H9 (cell line): ENCODE measurements at regions not wholly inside any gene's neighbourhood (a gene's known extent, or its start where the extent isn't known, plus 50 kb on each side); places are given as distances from the start of the nearest gene placed in this dataset.

Experiments used
- DNase-seq: peaks from one replicate; pipeline ENCODE4 v3.0.0-alpha.2; 2017
- H2AFZ ChIP-seq: one replicate; pipeline ENCODE4 v1.6.1; 2013; ENCODE audit warnings: mild to moderate bottlenecking, low read length, control low read depth, moderate library complexity
- H2AK5ac ChIP-seq: 2 replicates; pipeline ENCODE4 v1.6.1; 2013; ENCODE audit warnings: low read length, control low read depth, mixed read lengths; ENCODE audit not compliant: insufficient read length
- H2BK120ac ChIP-seq: one replicate; pipeline ENCODE4 v1.6.1; 2013; ENCODE audit warnings: low read depth, mild to moderate bottlenecking, low read length, control low read depth, inconsistent platforms; ENCODE audit not compliant: poor library complexity, severe bottlenecking
- H2BK12ac ChIP-seq: 2 replicates; pipeline ENCODE4 v1.6.1; 2013; ENCODE audit warnings: low read length, control low read depth, mixed read lengths, low read depth; ENCODE audit not compliant: insufficient read length
- H2BK15ac ChIP-seq: 2 replicates; pipeline ENCODE4 v1.6.1; 2013; ENCODE audit warnings: low read depth, low read length, control low read depth
- H2BK20ac ChIP-seq: one replicate; pipeline ENCODE4 v1.6.1; 2013; ENCODE audit warnings: low read depth, mild to moderate bottlenecking, low read length, control low read depth, inconsistent platforms; ENCODE audit not compliant: poor library complexity, severe bottlenecking
- H2BK5ac ChIP-seq: 2 replicates; pipeline ENCODE4 v1.6.1; 2013; ENCODE audit warnings: low read length, control low read depth, mixed read lengths; ENCODE audit not compliant: insufficient read length
- H3K14ac ChIP-seq: 2 replicates; pipeline ENCODE4 v1.6.1; 2013; ENCODE audit warnings: low read length, control low read depth; ENCODE audit not compliant: insufficient read depth
- H3K18ac ChIP-seq: 2 replicates; pipeline ENCODE4 v1.6.1; 2013; ENCODE audit warnings: low read depth, mild to moderate bottlenecking, mixed read lengths, low read length, control low read depth; ENCODE audit not compliant: insufficient read length
- H3K23ac ChIP-seq: 2 replicates; pipeline ENCODE4 v1.6.1; 2013; ENCODE audit warnings: low read length, control low read depth, mixed read lengths, low read depth; ENCODE audit not compliant: insufficient read length
- H3K23me2 ChIP-seq: 2 replicates; pipeline ENCODE4 v1.6.1; 2013; ENCODE audit warnings: low read depth, mild to moderate bottlenecking, mixed read lengths, low read length, control low read depth; ENCODE audit not compliant: insufficient read length, poor library complexity, severe bottlenecking
- H3K27ac ChIP-seq: 2 replicates; pipeline ENCODE4 v1.5.1; 2013; ENCODE audit warnings: low read length, control low read depth, mixed read lengths, low read depth; ENCODE audit not compliant: insufficient read length
- H3K27me3 ChIP-seq: 2 replicates; pipeline ENCODE4 v1.6.1; 2013; ENCODE audit warnings: low read length, control low read depth, inconsistent platforms; ENCODE audit not compliant: insufficient read depth
- H3K4ac ChIP-seq: 2 replicates; pipeline ENCODE4 v1.6.1; 2013; ENCODE audit warnings: low read depth, mild to moderate bottlenecking, control low read depth, inconsistent platforms, low read length, moderate library complexity
- H3K4me1 ChIP-seq: 2 replicates; pipeline ENCODE4 v1.6.1; 2013; ENCODE audit warnings: low read length, control low read depth, inconsistent platforms; ENCODE audit not compliant: insufficient read depth
- H3K4me2 ChIP-seq: 2 replicates; pipeline ENCODE4 v1.6.1; 2013; ENCODE audit warnings: low read length, control low read depth, mixed read lengths; ENCODE audit not compliant: insufficient read length, insufficient read depth
- H3K56ac ChIP-seq: 2 replicates; pipeline ENCODE4 v1.6.1; 2013; ENCODE audit warnings: low read depth, mild to moderate bottlenecking, mixed read lengths, low read length, control low read depth; ENCODE audit not compliant: insufficient read length
- H3K79me1 ChIP-seq: 2 replicates; pipeline ENCODE4 v1.6.1; 2013; ENCODE audit warnings: low read depth, mild to moderate bottlenecking, moderate library complexity, low read length, control low read depth, inconsistent platforms; ENCODE audit not compliant: insufficient read depth, poor library complexity, severe bottlenecking
- H3K79me2 ChIP-seq: 2 replicates; pipeline ENCODE4 v1.6.1; 2013; ENCODE audit warnings: low read length, control low read depth, inconsistent platforms; ENCODE audit not compliant: insufficient read depth
- H3K9ac ChIP-seq: 2 replicates; pipeline ENCODE4 v1.6.1; 2013; ENCODE audit warnings: low read length, control low read depth, mixed read lengths; ENCODE audit not compliant: insufficient read length; ENCODE audit errors: extremely low read depth
- H3K9me3 ChIP-seq: one replicate; pipeline ENCODE4 v1.6.1; 2013; ENCODE audit warnings: low read depth, low read length, inconsistent platforms; ENCODE audit not compliant: control insufficient read depth
- H3T11ph ChIP-seq: one replicate; pipeline ENCODE4 v1.6.1; 2013; ENCODE audit warnings: mild to moderate bottlenecking, low read length, control low read depth, inconsistent platforms
- H4K20me1 ChIP-seq: one replicate; pipeline ENCODE4 v1.6.1; 2013; ENCODE audit not compliant: control insufficient read depth, insufficient read length, insufficient read depth
- H4K5ac ChIP-seq: 2 replicates; pipeline ENCODE4 v1.6.1; 2013; ENCODE audit warnings: low read depth, mild to moderate bottlenecking, mixed read lengths, low read length, control low read depth; ENCODE audit not compliant: insufficient read length
- H4K8ac ChIP-seq: replicated peaks from 2 replicates; pipeline ENCODE4 v1.6.1; 2013; ENCODE audit warnings: low read length, control low read depth, mixed read lengths, low read depth; ENCODE audit not compliant: insufficient read length
- H4K91ac ChIP-seq: 2 replicates; pipeline ENCODE4 v1.6.1; 2013; ENCODE audit warnings: low read depth, mild to moderate bottlenecking, moderate library complexity, mixed read lengths, low read length, control low read depth; ENCODE audit not compliant: insufficient read length
- H3K27ac Mint-ChIP-seq, 3 experiments: 2 replicates in 2 of 3; 3 replicates in 1 of 3; pipeline ENCODE4 v1.8.0; 2020 to 2021; ENCODE audit warnings: mixed read lengths in 3 of 3, mild to moderate bottlenecking in 1 of 3, moderate library complexity in 1 of 3
- H3K27me3 Mint-ChIP-seq: 2 replicates; pipeline ENCODE4 v1.8.0; 2021; ENCODE audit warnings: low read depth, mild to moderate bottlenecking, moderate library complexity, mixed read lengths
- H3K36me3 Mint-ChIP-seq, 3 experiments: 2 replicates in 2 of 3; 3 replicates in 1 of 3; pipeline ENCODE4 v1.8.0; 2020 to 2021; ENCODE audit warnings: low read depth in 3 of 3, mixed read lengths in 3 of 3; ENCODE audit not compliant: insufficient read depth in 1 of 3
- H3K4me1 Mint-ChIP-seq, 2 experiments: 2 replicates each; pipeline ENCODE4 v1.8.0; 2020; ENCODE audit warnings: mixed read lengths in 2 of 2
- H3K4me3 Mint-ChIP-seq, 2 experiments: 2 replicates in 1 of 2; 3 replicates in 1 of 2; pipeline ENCODE4 v1.8.0; 2020 to 2021; ENCODE audit warnings: mild to moderate bottlenecking in 2 of 2, mixed read lengths in 2 of 2, moderate library complexity in 1 of 2
- H3K9me3 Mint-ChIP-seq, 2 experiments: 2 replicates in 1 of 2; 3 replicates in 1 of 2; pipeline ENCODE4 v1.8.0; 2020; ENCODE audit warnings: mild to moderate bottlenecking in 2 of 2, mixed read lengths in 2 of 2, moderate library complexity in 1 of 2
- CTCF ChIP-seq: fragments of 200-600 bp; sonication (generic); conservative IDR thresholded peaks from 3 replicates; pipeline ENCODE4 v1.8.0; 2021; ENCODE audit warnings: antibody characterized with exemption, mild to moderate bottlenecking
- WGBS: extraction: QIAGEN DNeasy Blood & Tissue Kit; methylation state at CpG from one replicate; pipeline ENCODE4 v1.1.7; 2013; ENCODE audit warnings: missing lambda C conversion rate, low lambda C conversion rate, mixed read lengths; ENCODE audit not compliant: insufficient read length; ENCODE audit errors: extremely low coverage; 5-methylcytosine and 5-hydroxymethylcytosine counted together

- Histone ChIP-seq H3K23me2 (no peaks in the 10 kb centered on the region), H2BK12ac (no peak overlapping the region), H3K23ac (no peak overlapping the region), H2BK5ac (no peak overlapping the region), H3K27ac (no peak overlapping the region), H4K8ac (no peak overlapping the region), H3K79me1 (no peaks in the 10 kb centered on the region), H2BK15ac (no peak overlapping the region), H2BK20ac (no peak overlapping the region), H3K9me3 (no peaks in the 10 kb centered on the region), H3K27me3 (no peaks in the 10 kb centered on the region), H4K91ac (no peak overlapping the region), H3K14ac (no peak overlapping the region), H3K4me1 (no peaks in the 10 kb centered on the region), H4K5ac (no peak overlapping the region), H3K4ac (no peak overlapping the region), H3K56ac (no peak overlapping the region), H3K4me2 (no peak overlapping the region), H2AK5ac (no peak overlapping the region), H3K79me2 (no peaks in the 10 kb centered on the region), H2AFZ (no peak overlapping the region), H4K20me1 (no peaks in the 10 kb centered on the region), H2BK120ac (no peak overlapping the region), H3K9ac (no peak overlapping the region), H3K18ac (no peak overlapping the region), H3T11ph (no peak overlapping the region)
- Mint-ChIP-seq H3K27ac (no peak overlapping the region), H3K27me3 (peaks cover 46% of the 10 kb centered on the region), H3K36me3 (peaks cover 0 to 4% (median 0%) of the 10 kb centered on the region in 3 experiments; a peak in 2 of 7 replicates), H3K9me3 (peaks cover 6 to 11% of the 10 kb centered on the region in 2 experiments; a peak in 3 of 5 replicates), H3K4me1 (peaks cover 10 to 12% of the 10 kb centered on the region in 2 experiments), H3K4me3 (no peak overlapping the region; a peak in 1 of 5 replicates)
- WGBS = no CpG with 5 or more reads among the region's 5 CpGs
- no peak for TF ChIP-seq CTCF
- no peak for DNase-seq
These were observed 196.4 kb upstream of the TWIST2 start for GRCh38 chr2:238651306-238652052.
